CD4-positive, alpha-beta T cell (primary cell): ENCODE measurements at regions not wholly inside any gene's neighbourhood (a gene's known extent, or its start where the extent isn't known, plus 50 kb on each side); places are given as distances from the start of the nearest gene placed in this dataset.

Experiments
- ATAC-seq: fragments of 200-7000 bp; cut with Tn5 transposase; one replicate; pipeline ENCODE4 v1.10.0; 2022; ENCODE audit warnings: mild to moderate bottlenecking; ENCODE audit not compliant: poor library complexity
- CTCF ChIA-PET: fragments of 350-600 bp; sonication (Branson Sonifier 250); formaldehyde crosslinking; loops from one replicate; lab custom pipeline; 2021; ENCODE audit warnings: antibody characterized with exemption, inconsistent platforms; lab: Charles Lee
- POLR2A ChIA-PET: fragments of 350-600 bp; sonication (Branson Sonifier 250); formaldehyde crosslinking; loops from one replicate; lab custom pipeline; 2021; ENCODE audit warnings: antibody characterized with exemption, inconsistent platforms; lab: Charles Lee
- DNase-seq, 14 experiments: peaks; one replicate each; pipeline ENCODE4 v3.0.0-alpha.2; 2013 to 2020; ENCODE audit warnings: mixed read lengths in 2 of 14
- H3K27ac ChIP-seq, 2 donors: one replicate each; pipeline versions ENCODE4 v1.5.1 to v1.7.0; 2013; ENCODE audit warnings: low read length in 2 of 2, low read depth in 1 of 2, mild to moderate bottlenecking in 1 of 2
- H3K27me3 ChIP-seq, 2 experiments: 1 replicate in 1 of 2; 2 replicates in 1 of 2; pipeline versions ENCODE4 v1.6.1 to v1.7.0; 2013; ENCODE audit warnings: low read length in 2 of 2, control low read depth in 1 of 2, mild to moderate bottlenecking in 1 of 2, moderate library complexity in 1 of 2; ENCODE audit not compliant: insufficient read depth in 2 of 2, control insufficient read depth in 1 of 2
- H3K36me3 ChIP-seq: one replicate; pipeline ENCODE4 v1.6.1; 2013; ENCODE audit warnings: low read length, control low read depth; ENCODE audit not compliant: insufficient read depth
- H3K4me1 ChIP-seq: one replicate; pipeline ENCODE4 v1.6.1; 2013; ENCODE audit warnings: low read length, control low read depth; ENCODE audit not compliant: insufficient read depth
- H3K4me3 ChIP-seq: one replicate; pipeline ENCODE4 v1.5.1; 2013; ENCODE audit warnings: mild to moderate bottlenecking, low read length, moderate library complexity
- H3K9me3 ChIP-seq, 2 experiments: 1 replicate in 1 of 2; 2 replicates in 1 of 2; pipeline versions ENCODE4 v1.6.1 to v1.7.0; 2013; ENCODE audit warnings: low read length in 2 of 2, mild to moderate bottlenecking in 2 of 2, control low read depth in 1 of 2, moderate library complexity in 1 of 2; ENCODE audit not compliant: control insufficient read depth in 1 of 2, insufficient read depth in 1 of 2
- H3K27ac Mint-ChIP-seq: one replicate; pipeline ENCODE4 v1.8.0; 2020; ENCODE audit warnings: mixed read lengths
- H3K27me3 Mint-ChIP-seq: one replicate; pipeline ENCODE4 v1.8.0; 2021; ENCODE audit warnings: mixed read lengths
- H3K36me3 Mint-ChIP-seq: one replicate; pipeline ENCODE4 v1.8.0; 2021; ENCODE audit warnings: low read depth, mixed read lengths
- H3K4me1 Mint-ChIP-seq: one replicate; pipeline ENCODE4 v1.8.0; 2021; ENCODE audit warnings: low read depth, mixed read lengths
- H3K4me3 Mint-ChIP-seq: one replicate; pipeline ENCODE4 v1.8.0; 2020; ENCODE audit warnings: mild to moderate bottlenecking, mixed read lengths
- H3K9me3 Mint-ChIP-seq: one replicate; pipeline ENCODE4 v1.8.0; 2020; ENCODE audit warnings: mixed read lengths
- intact Hi-C, 2 experiments: fragments of 100-400 bp; cut with DNase I in 1 of 2; cut with micrococcal nuclease in 1 of 2; formaldehyde crosslinking; loops; one replicate each; pipeline versions ENCODE4 v1.15.1 to v1.9.0; 2023 to 2025; cut with DNase I, micrococcal nuclease
- TF ChIP-seq, protein P1 (sequence below): fragments of 200-600 bp; IDR thresholded peaks from one replicate; pipeline ENCODE4 v1.8.0; 2022; ENCODE audit warnings: antibody characterized with exemption, mild to moderate bottlenecking

DNA sequence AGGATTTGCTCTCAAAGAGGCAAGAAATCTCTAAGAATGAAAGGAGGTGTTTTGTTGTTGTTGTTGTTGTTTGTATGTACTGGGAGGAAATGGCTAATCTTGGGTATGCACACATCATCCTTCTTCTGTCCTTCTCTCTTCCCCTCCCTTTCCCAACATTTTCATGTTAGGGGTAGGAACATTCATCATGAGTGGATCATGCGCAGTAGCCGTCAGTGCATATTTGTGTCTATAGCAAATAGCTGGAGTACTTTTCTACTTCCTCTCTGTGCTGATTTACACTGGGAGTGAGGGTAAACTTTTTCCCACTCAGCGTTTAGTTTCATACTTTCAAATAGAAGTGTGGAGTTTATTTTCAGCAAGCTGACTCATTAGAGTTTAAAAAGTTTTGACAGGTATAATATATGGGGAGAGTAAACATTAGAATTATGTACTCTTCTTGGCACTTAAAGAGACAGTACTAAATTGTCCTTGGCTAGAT lies 80.5 kb upstream of the PRKG1 start:
- Mint-ChIP-seq H3K4me3 (no peak overlapping the region), H3K27me3 (peaks cover 65% of the 10 kb centered on the region), H3K4me1 (peaks cover 9% of the 10 kb centered on the region), H3K27ac (no peak overlapping the region), H3K9me3 (no peaks in the 10 kb centered on the region), H3K36me3 (no peaks in the 10 kb centered on the region)
- Histone ChIP-seq H3K4me1 (peaks cover 6% of the 10 kb centered on the region), H3K27ac (no peak overlapping the region), H3K9me3 (no peaks in the 10 kb centered on the region), H3K36me3 (no peaks in the 10 kb centered on the region), H3K27me3 (peaks cover 30 to 47% of the 10 kb centered on the region in 2 experiments), H3K4me3 (no peak overlapping the region)
- POLR2A ChIA-PET = no interaction called here
- DNase-seq = no peak
- intact Hi-C loops = no loop called here
- no peak for ATAC-seq
- CTCF ChIA-PET = no interaction called here
- TF ChIP-seq, protein P1, sequence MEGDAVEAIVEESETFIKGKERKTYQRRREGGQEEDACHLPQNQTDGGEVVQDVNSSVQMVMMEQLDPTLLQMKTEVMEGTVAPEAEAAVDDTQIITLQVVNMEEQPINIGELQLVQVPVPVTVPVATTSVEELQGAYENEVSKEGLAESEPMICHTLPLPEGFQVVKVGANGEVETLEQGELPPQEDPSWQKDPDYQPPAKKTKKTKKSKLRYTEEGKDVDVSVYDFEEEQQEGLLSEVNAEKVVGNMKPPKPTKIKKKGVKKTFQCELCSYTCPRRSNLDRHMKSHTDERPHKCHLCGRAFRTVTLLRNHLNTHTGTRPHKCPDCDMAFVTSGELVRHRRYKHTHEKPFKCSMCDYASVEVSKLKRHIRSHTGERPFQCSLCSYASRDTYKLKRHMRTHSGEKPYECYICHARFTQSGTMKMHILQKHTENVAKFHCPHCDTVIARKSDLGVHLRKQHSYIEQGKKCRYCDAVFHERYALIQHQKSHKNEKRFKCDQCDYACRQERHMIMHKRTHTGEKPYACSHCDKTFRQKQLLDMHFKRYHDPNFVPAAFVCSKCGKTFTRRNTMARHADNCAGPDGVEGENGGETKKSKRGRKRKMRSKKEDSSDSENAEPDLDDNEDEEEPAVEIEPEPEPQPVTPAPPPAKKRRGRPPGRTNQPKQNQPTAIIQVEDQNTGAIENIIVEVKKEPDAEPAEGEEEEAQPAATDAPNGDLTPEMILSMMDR = no peak

DNA sequence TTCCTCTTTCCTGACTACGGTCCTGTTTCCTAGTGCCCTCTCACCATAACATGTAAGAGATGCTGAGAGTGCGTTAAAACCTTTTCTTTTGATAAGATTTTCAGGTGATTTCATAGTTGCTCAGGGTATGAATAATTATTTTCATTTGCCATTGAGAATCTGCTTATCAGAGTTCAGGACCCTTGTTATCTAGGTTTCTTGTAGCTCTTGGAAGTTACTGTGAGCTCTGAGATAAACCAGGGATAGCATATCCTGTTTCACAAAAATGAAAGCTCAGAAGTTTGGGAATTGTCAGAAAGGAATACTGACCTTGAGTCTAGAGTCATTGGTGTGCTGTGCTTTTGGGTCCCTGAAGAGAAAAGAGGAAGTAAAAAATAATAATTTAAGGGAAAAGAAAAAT lies 76.8 kb upstream of the PRKG1 start:
- Mint-ChIP-seq H3K4me1 (no peaks in the 10 kb centered on the region), H3K36me3 (no peaks in the 10 kb centered on the region), H3K9me3 (no peaks in the 10 kb centered on the region), H3K27me3 (peaks cover 49% of the 10 kb centered on the region), H3K27ac (no peak overlapping the region), H3K4me3 (no peak overlapping the region)
- no peaks in the 10 kb centered on the region for H3K36me3 ChIP-seq
- H3K9me3 ChIP-seq = no peaks in the 10 kb centered on the region
- no peaks in the 10 kb centered on the region for H3K4me1 ChIP-seq
- no peak overlapping the region for H3K27ac ChIP-seq
- TF ChIP-seq, protein P1 = no peak
- DNase-seq (no peak), ATAC-seq (no peak)
- CTCF ChIA-PET = no interaction called here
- H3K4me3 ChIP-seq = no peak overlapping the region
- POLR2A ChIA-PET = no interaction called here
- intact Hi-C loops = no loop called here
- peaks cover 14 to 24% of the 10 kb centered on the region in 2 experiments for H3K27me3 ChIP-seq

DNA sequence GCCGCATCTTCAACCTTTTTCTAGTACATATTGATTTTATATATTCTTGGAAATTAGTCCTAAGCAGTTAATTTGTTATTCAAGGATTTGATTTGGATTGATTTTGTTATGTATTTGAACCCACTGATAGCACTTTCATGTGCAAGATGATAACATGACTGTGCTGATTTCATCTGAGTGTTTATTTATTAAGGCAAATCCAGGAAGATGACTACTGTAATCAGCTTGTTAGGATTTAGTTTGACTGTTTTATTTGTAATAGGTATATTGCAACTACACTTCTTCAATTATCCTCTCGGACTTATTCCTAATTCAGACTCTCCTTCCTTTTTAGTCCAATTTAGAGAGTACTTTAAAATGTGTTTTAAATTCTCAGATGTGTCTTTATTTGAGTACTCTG lies 75.1 kb upstream of the PRKG1 start:
- peaks cover 37% of the 10 kb centered on the region for H3K27me3 Mint-ChIP-seq
- no peaks in the 10 kb centered on the region for H3K4me1 Mint-ChIP-seq
- H3K27ac ChIP-seq = no peak overlapping the region
- ChIA-PET POLR2A (no interaction called here), CTCF (no interaction called here)
- H3K9me3 Mint-ChIP-seq = no peaks in the 10 kb centered on the region
- DNase-seq (no peak), ATAC-seq (no peak)
- TF ChIP-seq, protein P1 = no peak
- H3K4me3 ChIP-seq = no peak overlapping the region
- H3K9me3 ChIP-seq = no peaks in the 10 kb centered on the region
- H3K27ac Mint-ChIP-seq = no peak overlapping the region
- no peaks in the 10 kb centered on the region for H3K4me1 ChIP-seq
- H3K27me3 ChIP-seq = peaks cover 0 to 10% of the 10 kb centered on the region in 2 experiments
- no peaks in the 10 kb centered on the region for H3K36me3 Mint-ChIP-seq
- H3K4me3 Mint-ChIP-seq = no peak overlapping the region
- H3K36me3 ChIP-seq = no peaks in the 10 kb centered on the region
- intact Hi-C loops = no loop called here
